HEK293 (cell line): ENCODE measurements at regions not wholly inside any gene's neighbourhood (a gene's known extent, or its start where the extent isn't known, plus 50 kb on each side); places are given as distances from the start of the nearest gene placed in this dataset.

ENCODE experiments used
- CTCF ChIA-PET: fragments of 350-600 bp; formaldehyde crosslinking; extraction: SDS; loops from one replicate; lab custom pipeline; 2021; ENCODE audit warnings: antibody characterized with exemption; lab: Yijun Ruan, JAX
- POLR2A ChIA-PET: fragments of 300-600 bp; formaldehyde crosslinking; extraction: SDS; loops from one replicate; lab custom pipeline; 2020; ENCODE audit warnings: antibody characterized with exemption, inconsistent platforms; lab: Yijun Ruan, JAX
- H3K27ac ChIP-seq: fragments of 200-500 bp; sonication (Bioruptor generic); 2 replicates; pipeline ENCODE4 v1.5.1; 2014; ENCODE audit warnings: low read depth, low read length, control low read depth, inconsistent platforms; ENCODE audit errors: extremely low read depth
- H3K36me3 ChIP-seq, 2 experiments: fragments of 200-500 bp in 1 of 2; sonication (Bioruptor generic) in 1 of 2; 1 replicate in 1 of 2; 2 replicates in 1 of 2; pipeline ENCODE4 v1.5.1; 2014 to 2017; ENCODE audit warnings: inconsistent platforms in 2 of 2, low read length in 2 of 2; ENCODE audit not compliant: control insufficient read depth in 2 of 2, insufficient read depth in 1 of 2
- H3K4me1 ChIP-seq: fragments of 200-500 bp; sonication (Bioruptor generic); 2 replicates; pipeline ENCODE4 v1.5.1; 2014; ENCODE audit warnings: mild to moderate bottlenecking, low read length, inconsistent platforms; ENCODE audit not compliant: control insufficient read depth, insufficient read depth
- H3K4me3 ChIP-seq: 2 replicates; pipeline ENCODE4 v1.5.1; 2011; ENCODE audit warnings: low read depth, mild to moderate bottlenecking, control low read depth, low read length, moderate library complexity
- H3K9me3 ChIP-seq: fragments of 200-500 bp; sonication (Bioruptor generic); 2 replicates; pipeline ENCODE4 v1.5.1; 2014; ENCODE audit warnings: low read depth, low read length, inconsistent platforms; ENCODE audit not compliant: control insufficient read depth, insufficient read depth
- ZNF26 ChIP-seq: fragments of 450-650 bp; formaldehyde crosslinking; IDR thresholded peaks from 2 replicates; pipeline ENCODE4 v1.5.1; 2016; ENCODE audit warnings: missing biosample characterization, missing genetic modification characterization
- ZNF501 ChIP-seq: fragments of 450-650 bp; formaldehyde crosslinking; IDR thresholded peaks from 2 replicates; pipeline ENCODE4 v1.5.1; 2016; ENCODE audit warnings: missing biosample characterization, missing genetic modification characterization
- ZNF514 ChIP-seq: fragments of 450-650 bp; formaldehyde crosslinking; IDR thresholded peaks from 2 replicates; pipeline ENCODE4 v1.5.1; 2016; ENCODE audit warnings: missing biosample characterization, missing genetic modification characterization
- ZNF521 ChIP-seq: fragments of 450-650 bp; formaldehyde crosslinking; IDR thresholded peaks from 2 replicates; pipeline ENCODE4 v1.5.1; 2017; ENCODE audit warnings: missing biosample characterization, mild to moderate bottlenecking, missing genetic modification characterization
- ZNF580 ChIP-seq: fragments of 450-650 bp; formaldehyde crosslinking; IDR thresholded peaks from 2 replicates; pipeline ENCODE4 v1.5.1; 2016; ENCODE audit warnings: missing biosample characterization, missing genetic modification characterization
- ZNF654 ChIP-seq: fragments of 450-650 bp; formaldehyde crosslinking; IDR thresholded peaks from 2 replicates; pipeline ENCODE4 v1.5.1; 2016; ENCODE audit warnings: low read depth, missing biosample characterization, missing genetic modification characterization
- ZNF658 ChIP-seq: fragments of 450-650 bp; formaldehyde crosslinking; IDR thresholded peaks from 2 replicates; pipeline ENCODE4; 2016; ENCODE audit warnings: missing biosample characterization, missing genetic modification characterization
- ZNF704 ChIP-seq: fragments of 450-650 bp; formaldehyde crosslinking; IDR thresholded peaks from 2 replicates; pipeline ENCODE4 v1.5.1; 2016; ENCODE audit warnings: missing biosample characterization, missing genetic modification characterization
- ZNF785 ChIP-seq: fragments of 450-650 bp; formaldehyde crosslinking; IDR thresholded peaks from 2 replicates; pipeline ENCODE4 v1.5.1; 2016; ENCODE audit warnings: missing biosample characterization, missing genetic modification characterization
- ZXDB ChIP-seq: fragments of 450-650 bp; formaldehyde crosslinking; IDR thresholded peaks from 2 replicates; pipeline ENCODE4 v1.5.1; 2016; ENCODE audit warnings: missing biosample characterization, missing genetic modification characterization
- TF ChIP-seq, protein P1 (sequence below): fragments of 450-650 bp; formaldehyde crosslinking; IDR thresholded peaks from 2 replicates; pipeline ENCODE4 v1.5.1; 2017; ENCODE audit warnings: missing biosample characterization, missing genetic modification characterization
- TF ChIP-seq, protein P2 (sequence below): fragments of 450-650 bp; formaldehyde crosslinking; IDR thresholded peaks from 2 replicates; pipeline ENCODE4 v1.5.1; 2017; ENCODE audit warnings: missing biosample characterization, missing genetic modification characterization

DNA sequence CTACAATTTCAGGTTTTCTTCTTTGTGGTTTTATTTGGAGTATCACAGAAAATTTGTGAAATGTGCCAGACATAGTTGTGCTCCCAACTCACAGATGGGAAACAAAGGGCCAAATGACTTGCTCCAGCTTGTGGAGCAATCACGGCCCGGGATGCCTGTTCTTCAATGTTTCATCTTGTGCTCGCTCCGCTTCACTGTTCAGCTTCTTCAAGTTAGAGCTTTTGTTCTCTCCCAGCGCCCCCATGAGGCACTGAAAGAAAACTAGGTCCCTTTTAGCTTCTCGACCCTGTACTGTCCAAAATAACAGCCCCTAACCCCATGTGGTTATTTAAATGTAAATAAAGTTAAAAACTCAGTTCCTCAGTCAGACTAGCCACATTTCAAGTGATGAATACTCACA is 187.9 kb upstream of the STXBP6 start:
- ChIA-PET CTCF (interaction anchor here (0.5 to 1.8 kb wide), 19 partner anchors 12 to 771 kb away, joined by 3 to 21 read pairs (median 3); no protein-coding TSS in a partner anchor), POLR2A (no interaction called here)
- Histone ChIP-seq H3K9me3 (no peaks in the 10 kb centered on the region), H3K4me1 (no peaks in the 10 kb centered on the region), H3K4me3 (no peak overlapping the region), H3K27ac (no peak overlapping the region), H3K36me3 (no peaks in the 10 kb centered on the region)
- TF ChIP-seq ZNF654 (tag by site-specific recombination) (peak; percentile 27), ZNF658 (no peak)

- POLR2A ChIA-PET = no interaction called here
- H3K27ac ChIP-seq = no peak overlapping the region
- CTCF ChIA-PET = no interaction called here
- no peaks in the 10 kb centered on the region for H3K36me3 ChIP-seq
- TF ChIP-seq, protein P1, sequence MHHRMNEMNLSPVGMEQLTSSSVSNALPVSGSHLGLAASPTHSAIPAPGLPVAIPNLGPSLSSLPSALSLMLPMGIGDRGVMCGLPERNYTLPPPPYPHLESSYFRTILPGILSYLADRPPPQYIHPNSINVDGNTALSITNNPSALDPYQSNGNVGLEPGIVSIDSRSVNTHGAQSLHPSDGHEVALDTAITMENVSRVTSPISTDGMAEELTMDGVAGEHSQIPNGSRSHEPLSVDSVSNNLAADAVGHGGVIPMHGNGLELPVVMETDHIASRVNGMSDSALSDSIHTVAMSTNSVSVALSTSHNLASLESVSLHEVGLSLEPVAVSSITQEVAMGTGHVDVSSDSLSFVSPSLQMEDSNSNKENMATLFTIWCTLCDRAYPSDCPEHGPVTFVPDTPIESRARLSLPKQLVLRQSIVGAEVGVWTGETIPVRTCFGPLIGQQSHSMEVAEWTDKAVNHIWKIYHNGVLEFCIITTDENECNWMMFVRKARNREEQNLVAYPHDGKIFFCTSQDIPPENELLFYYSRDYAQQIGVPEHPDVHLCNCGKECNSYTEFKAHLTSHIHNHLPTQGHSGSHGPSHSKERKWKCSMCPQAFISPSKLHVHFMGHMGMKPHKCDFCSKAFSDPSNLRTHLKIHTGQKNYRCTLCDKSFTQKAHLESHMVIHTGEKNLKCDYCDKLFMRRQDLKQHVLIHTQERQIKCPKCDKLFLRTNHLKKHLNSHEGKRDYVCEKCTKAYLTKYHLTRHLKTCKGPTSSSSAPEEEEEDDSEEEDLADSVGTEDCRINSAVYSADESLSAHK (tag by site-specific recombination) = no peak
- TF ChIP-seq, protein P2, sequence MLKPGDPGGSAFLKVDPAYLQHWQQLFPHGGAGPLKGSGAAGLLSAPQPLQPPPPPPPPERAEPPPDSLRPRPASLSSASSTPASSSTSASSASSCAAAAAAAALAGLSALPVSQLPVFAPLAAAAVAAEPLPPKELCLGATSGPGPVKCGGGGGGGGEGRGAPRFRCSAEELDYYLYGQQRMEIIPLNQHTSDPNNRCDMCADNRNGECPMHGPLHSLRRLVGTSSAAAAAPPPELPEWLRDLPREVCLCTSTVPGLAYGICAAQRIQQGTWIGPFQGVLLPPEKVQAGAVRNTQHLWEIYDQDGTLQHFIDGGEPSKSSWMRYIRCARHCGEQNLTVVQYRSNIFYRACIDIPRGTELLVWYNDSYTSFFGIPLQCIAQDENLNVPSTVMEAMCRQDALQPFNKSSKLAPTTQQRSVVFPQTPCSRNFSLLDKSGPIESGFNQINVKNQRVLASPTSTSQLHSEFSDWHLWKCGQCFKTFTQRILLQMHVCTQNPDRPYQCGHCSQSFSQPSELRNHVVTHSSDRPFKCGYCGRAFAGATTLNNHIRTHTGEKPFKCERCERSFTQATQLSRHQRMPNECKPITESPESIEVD (tag by site-specific recombination) = no peak
- TF ChIP-seq ZNF26 (no peak), ZNF514 (tag by site-specific recombination) (no peak)
- H3K9me3 ChIP-seq = no peaks in the 10 kb centered on the region
- H3K4me1 ChIP-seq = no peaks in the 10 kb centered on the region
- no peak overlapping the region for H3K4me3 ChIP-seq
Measured at GRCh38 chr14:25233613-25234012, 183.7 kb upstream of the STXBP6 start.

DNA sequence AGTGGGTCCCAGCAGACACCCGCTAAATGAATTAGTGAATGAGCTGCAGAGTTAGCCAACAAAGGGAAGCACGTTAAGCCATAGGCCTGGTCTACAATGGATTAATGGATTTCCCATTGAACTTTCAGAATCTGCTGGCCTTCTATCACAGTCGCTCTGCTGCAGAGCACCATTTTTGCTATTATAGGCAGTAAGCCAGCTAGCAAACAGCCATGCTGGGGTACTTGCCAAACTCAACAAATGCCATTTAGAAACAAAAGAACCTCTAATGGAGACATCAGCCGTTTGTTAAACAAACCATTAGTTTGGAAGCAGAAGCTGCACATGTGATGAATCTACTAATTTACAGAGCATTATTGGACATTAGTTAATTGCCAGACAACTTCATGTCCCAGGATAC is 181.1 kb upstream of the STXBP6 start:
- H3K4me1 ChIP-seq = no peaks in the 10 kb centered on the region
- H3K9me3 ChIP-seq = no peaks in the 10 kb centered on the region
- ChIA-PET POLR2A (no interaction called here), CTCF (interaction anchor here (0.8 kb wide), 1 partner anchor 521 kb away, joined by 3 read pairs; no protein-coding TSS in a partner anchor)
- TF ChIP-seq ZNF785 (tag by site-specific recombination) (no peak), ZNF501 (tag by site-specific recombination) (no peak)
- H3K27ac ChIP-seq = no peak overlapping the region
- no peak overlapping the region for H3K4me3 ChIP-seq
- H3K36me3 ChIP-seq = no peaks in the 10 kb centered on the region

DNA sequence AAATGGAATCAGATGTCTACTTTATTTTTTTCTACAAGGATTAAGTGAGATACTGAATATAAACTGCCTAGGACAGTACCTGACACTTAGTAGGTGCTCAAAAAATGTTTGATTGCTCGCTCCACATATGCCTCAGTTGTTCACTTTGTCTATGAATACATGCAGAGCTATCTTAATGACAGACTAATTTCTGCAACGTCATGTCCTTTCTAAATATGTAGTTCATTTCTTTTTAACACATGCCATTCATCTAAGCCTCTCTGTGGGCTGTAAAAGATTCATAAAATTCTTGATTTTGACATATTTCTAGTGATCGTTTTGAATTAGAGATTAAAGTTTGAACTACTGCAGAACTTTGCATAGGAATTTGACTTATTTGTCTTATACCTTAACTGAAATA is 176.3 kb upstream of the STXBP6 start:
- POLR2A ChIA-PET = no interaction called here
- CTCF ChIA-PET = interaction anchor here (0.6 to 1.5 kb wide), 2 partner anchors 11 to 239 kb away, joined by 4 read pairs; no protein-coding TSS in a partner anchor

More for the DNA sequence above, 176.3 kb upstream of the STXBP6 start:
- Histone ChIP-seq H3K4me1 (no peaks in the 10 kb centered on the region), H3K4me3 (no peak overlapping the region), H3K36me3 (no peaks in the 10 kb centered on the region), H3K9me3 (no peaks in the 10 kb centered on the region), H3K27ac (no peak overlapping the region)
- TF ChIP-seq ZNF580 (tag by site-specific recombination) (no peak), ZNF704 (tag by site-specific recombination) (no peak), ZXDB (tag by site-specific recombination) (no peak), ZNF521 (tag by site-specific recombination) (no peak)
